Prostate gland (tissue), 2 donors: ENCODE measurements at regions not wholly inside any gene's neighbourhood (a gene's known extent, or its start where the extent isn't known, plus 50 kb on each side); places are given as distances from the start of the nearest gene placed in this dataset.

Experiments used
- CTCF ChIP-seq, 4 experiments: fragments of 200-600 bp in 2 of 4; fragments of 450-650 bp in 2 of 4; sonication (generic) in 2 of 4; IDR thresholded peaks; 1 replicate in 3 of 4; 2 replicates in 1 of 4; pipeline ENCODE4 v1.5.1; 2016 to 2019; ENCODE audit warnings: antibody characterized with exemption in 4 of 4, mild to moderate bottlenecking in 2 of 4, moderate library complexity in 2 of 4
- POLR2A ChIP-seq: fragments of 450-650 bp; IDR thresholded peaks from one replicate; pipeline ENCODE4 v1.6.1; 2016; ENCODE audit warnings: antibody characterized with exemption, mild to moderate bottlenecking
- POLR2AphosphoS5 ChIP-seq: sonication (generic); formaldehyde crosslinking; IDR thresholded peaks from one replicate; pipeline ENCODE4 v1.6.1; 2017; ENCODE audit warnings: antibody characterized with exemption

- TF ChIP-seq POLR2A, result no peak
- TF ChIP-seq CTCF (IDR thresholded peaks at IDR 0.05), result no peak
- no peak for TF ChIP-seq POLR2AphosphoS5
These were observed 288.9 kb downstream of the SHQ1 start for GRCh38 chr3:72559385-72559784.
